ENCODE measurements at regions not wholly inside any gene's neighbourhood (a gene's known extent, or its start where the extent isn't known, plus 50 kb on each side); places are given as distances from the start of the nearest gene placed in this dataset.

DNA sequence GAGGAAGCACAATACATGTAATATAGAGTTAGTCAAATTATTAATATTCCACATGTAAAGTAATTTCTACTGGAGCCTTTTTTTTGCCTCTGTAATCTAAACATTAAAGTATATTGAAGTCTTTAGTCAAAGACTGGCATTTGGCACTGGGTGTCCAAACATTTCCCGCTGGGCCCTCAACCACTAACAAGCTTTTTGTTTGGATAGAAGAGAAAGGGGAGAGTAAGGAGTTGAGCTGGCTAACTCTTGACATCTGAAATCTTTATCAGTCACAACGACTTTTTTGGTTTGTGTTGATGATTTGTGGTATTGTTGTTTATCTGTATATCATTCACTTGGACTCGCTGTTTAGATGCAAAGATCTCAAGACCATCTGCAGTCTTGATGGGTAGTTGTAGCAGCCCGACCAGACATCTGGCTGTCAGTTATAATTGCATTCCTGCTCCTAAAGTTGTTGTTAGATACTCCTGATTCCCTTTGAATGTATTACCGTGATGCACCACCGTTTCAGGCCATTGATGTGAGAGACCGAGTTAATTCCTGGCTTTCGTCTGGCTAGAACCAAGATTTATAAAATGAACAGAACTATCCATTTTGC, 379.6 kb downstream of the MTX2 start:
- no peak for DNase-seq (ENCODE audit: low spot score)

DNA sequence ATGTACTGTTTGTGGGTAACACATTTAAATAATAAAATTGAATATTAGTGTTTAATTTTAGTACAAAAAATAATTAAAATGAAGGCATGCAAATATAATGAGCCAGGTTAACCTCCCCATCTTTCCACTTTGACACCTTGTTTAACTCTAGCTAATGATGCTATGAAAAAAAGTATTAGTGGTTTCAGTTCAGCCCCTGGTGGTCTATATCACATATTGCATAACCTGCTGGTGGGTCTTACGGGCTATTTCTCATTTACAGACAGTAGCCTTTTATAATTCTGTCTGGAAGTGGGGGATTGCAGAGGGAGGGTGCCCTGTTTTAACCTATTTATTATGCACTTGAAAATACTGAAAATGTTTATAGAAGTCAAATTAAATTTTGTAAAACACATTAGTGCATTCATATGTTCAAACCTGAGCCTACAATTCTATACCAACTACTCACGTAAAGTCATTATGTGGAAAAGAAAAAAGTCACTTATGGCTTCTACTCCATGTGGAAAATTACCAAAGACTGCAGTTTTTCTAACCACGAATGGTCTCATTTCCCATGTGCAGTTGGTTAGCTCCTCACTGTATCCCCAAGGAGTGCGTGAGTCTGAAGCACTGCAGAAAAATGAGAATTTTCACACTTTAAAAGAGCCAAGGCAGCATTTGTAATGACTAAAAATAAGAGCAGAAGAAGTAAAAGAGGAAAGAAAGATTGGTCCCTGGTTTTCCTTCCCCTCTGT, 381.0 kb downstream of the MTX2 start:
- no peak for DNase-seq (ENCODE audit: low spot score)

DNA sequence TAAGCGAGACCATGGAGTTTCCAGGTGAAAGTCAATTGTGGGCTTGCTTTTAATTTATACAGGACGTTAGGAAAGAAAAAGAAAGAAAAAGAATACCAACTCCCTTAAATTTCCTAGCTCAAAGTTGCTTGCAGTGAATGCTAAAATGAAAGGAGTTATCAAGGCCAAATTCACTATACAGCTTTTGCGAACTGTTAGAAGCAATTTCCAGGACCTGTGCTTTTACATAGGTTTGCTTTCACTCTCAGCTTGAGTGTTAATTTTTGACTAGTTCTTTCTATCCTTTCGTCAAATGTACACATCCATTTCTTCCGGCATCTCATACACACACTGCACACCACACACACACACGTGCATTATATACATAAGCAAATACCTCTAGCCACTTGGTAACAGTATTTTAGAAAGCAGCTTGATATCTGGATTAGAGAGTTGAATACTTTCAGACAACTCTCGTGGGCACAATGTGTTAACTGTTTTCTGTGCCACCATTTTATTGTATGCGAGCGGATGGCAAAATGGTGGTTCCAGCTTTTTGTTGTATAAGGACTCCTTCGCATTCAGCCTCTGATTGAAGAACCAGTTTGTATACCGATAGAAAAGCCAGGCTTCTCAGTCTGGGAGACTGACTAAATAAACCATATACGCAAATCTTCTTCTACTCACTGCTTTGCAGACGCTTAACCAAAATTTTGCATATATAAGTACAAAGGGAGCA, 381.8 kb downstream of the MTX2 start:
- DNase-seq (ENCODE audit: low spot score): no peak

DNA sequence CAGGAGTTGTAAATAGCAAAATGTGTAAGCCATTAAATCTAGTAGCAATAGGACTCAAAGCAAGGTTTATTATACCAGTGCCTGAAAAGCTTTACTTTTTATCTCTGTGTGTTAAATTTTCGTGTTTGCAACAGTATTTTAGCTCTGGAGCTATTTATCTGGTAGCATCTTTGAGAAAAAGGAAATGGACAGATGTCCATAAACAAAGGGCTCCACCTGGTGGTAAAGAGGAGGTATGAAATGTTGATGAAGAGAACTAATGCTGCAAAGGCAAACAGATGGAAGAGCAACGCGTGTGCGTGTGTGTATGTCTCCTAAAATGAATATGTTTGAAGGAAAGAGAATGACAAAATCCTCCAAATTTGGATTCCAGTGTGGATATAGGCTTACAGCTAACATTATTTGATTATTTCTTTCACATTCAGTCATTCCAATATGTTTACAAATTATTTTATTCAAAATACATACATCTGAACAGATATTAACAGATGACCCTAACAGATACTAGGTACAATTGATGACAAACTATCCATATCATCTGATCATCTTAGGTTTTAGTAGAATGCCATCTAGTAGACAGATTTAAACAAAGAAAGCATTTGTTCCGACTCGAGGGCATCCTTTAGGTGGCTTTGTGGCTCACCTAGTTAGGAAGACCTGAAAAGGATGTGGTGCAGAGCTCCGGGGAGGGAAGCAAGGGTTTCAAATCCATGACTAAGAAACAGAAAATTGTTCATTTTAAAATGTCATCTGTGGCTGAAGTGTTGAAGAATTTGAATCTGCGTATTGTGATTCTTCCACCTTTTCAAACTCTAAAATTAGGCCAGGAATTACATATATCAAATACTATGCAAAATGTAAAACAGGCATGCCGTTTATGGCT, 383.3 kb downstream of the MTX2 start:
- DNase-seq (ENCODE audit: low spot score): peak; percentile 78

DNA sequence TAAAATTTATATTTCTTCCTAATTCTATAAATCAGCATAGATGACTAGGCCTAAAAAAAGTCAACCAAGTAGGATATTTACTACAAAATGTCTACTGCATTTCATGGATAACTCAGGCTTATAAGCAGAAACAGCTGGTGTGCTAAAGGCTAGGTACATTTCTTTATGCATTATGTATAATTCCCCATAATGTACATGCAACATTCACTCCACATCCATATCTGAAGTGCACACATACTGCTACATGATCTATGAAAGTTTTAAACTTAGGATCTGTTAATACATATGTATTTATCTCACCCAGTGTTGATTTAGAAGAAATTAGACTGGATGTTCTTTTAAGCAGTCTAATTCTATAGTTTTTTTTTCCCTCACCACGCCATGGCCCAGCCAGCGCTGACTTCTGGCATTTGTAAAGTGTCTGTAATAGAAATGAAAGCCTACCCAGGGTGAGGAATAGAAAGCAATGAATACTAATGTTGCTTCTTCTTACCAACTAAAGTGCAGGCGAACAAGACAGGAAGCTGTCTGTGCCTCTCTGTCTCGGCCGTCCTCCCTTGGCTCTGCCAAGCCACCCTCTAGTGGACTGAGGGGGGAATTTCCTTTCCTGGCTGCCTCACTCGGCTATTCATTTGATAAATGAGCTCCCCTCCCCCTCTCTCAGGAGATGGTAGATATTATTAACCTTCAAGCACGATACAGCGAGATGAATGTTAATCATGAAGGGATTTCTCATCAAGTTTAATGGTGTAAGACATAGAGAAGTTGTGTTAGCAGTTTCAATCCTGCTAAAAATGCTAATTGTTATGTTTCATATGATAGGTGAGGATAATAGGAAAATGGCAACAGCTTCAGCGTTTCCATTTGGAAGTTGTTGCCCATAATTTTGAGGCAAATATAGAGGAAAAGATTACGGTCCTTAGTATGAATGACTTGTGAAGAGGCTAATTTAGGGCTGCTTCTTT, 384.5 kb downstream of the MTX2 start:
- DNase-seq (ENCODE audit: low spot score): peak; percentile 85

DNA sequence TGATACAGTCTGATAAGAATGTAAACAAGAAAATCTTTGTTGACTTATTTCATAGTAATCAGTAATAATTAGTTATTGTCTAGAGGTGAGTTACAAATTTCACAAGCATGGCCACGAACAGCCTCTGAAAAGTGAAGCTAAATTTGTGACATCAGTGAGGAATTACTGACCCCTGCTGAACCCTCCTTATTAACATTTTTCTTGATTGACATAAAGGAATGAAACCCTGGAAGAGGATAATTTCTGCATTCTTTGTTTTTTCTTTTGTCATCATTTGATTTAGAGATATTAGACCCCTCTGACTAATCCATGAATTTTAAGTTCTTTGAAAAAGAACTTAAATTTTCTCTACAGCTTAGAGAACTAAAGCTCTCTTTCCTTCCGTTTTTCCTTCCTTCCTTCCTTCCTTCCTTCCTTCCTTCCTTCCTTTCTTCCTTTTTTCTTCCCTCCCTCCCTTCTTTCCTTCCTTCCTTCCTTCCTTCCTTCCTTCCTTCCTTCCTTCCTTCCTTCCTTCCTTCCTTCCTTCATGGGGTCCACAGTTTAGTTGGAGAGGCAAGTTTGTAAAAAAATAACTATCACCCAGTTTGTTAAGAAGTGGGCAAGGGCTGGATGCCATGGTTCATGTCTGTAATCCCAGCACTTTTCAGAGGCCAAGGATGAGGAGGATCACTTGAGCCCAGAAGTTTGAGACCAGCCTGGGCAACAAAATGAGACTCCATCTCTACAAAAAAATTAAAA, 387.0 kb downstream of the MTX2 start:
- no peak for DNase-seq (ENCODE audit: low spot score)

DNA sequence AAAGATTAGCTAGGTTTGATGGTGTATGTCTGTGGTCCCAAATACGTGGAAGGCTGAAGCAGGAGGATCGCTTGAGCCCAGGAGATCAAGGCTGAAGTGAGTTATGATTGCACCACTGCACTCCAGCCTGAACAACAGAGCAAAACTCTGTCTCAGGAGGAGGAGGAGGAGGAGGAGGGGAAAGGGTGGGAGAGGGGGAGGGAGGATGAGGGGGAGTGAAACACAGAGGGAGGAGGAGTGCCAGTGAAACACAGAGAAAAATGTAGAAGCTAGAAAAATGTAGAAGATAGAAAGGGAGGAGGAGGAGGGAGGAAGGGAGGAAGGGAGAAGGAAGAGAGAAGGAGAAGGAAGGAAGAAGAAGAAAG, 387.5 kb downstream of the MTX2 start:
- no peak for DNase-seq (ENCODE audit: low spot score)

DNA sequence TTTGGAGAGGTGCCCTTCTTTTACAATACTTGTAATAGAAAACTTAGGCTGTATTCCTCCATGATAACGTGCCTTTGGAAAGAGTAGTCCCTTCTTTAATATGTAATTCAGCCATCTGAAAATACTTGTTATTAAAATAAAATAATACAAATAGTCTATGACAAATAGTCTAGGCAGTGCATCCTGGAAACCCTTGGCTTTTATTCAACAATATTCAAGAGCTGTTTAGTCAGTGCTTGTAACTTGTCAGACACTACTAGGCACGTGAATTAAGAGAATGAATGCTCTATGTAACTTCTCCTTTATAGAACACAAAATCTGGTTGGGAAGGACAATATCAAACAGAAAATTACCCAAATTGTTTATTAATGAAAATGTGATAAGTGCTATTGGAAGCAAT, 388.2 kb downstream of the MTX2 start:
- no peak for DNase-seq (ENCODE audit: low spot score)

DNA sequence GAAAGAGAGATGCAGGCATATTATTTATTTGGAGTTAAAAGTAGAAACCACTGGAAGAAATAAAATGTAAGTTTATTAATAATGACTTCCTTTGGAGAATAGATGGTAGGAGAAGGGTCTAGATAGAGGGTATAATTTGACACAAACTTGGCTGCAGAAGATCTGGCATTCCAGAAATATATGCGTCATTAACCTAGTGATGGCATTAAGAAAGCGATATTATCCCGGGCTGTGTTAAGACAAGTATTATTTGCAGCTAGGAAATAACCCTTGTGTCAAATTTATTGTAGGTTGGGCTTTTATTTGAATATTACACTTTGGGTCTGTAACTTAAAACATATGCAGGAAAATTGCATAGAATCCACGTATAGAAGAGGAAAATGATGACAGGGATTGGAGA, 389.5 kb downstream of the MTX2 start:
- DNase-seq (ENCODE audit: low spot score): no peak

DNA sequence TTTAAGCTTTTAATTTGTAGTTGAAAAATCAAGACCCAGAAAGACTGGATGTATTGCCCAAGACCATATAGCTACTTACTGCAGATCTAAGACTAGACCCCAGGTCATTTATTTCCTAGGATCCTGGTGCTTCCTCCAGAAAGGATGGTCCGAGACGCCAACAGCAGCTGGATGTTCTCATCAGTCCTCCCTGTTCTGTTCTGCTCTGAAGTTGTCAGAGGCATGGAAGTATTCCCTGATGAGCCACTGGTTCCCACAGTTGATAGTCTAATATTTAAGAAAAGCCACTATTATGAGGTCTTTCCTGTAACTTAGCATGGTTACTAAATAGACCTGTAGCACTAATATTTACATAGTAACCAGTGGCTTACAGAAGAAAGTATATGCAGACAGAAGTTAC, 393.5 kb downstream of the MTX2 start:
- no peak for DNase-seq (ENCODE audit: low spot score)

DNA sequence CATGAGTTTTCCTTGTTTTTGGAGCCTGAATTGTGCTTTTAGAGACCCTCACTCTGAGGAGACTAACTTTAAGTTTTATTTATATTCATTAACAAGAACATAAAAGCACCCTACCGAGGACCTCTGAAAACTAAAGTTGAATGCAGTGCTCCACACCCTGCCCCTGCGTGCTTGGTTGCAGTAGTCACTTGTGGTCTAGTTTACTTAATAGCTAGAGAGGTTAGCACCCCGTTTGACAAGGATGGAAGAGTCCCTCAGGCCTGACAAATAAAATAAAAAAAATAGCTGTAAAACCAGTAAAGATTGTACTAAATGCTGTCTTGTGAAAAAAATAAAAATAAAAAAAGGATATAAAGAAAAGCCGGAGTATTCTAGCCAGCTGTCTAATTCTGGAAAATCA, 395.2 kb downstream of the MTX2 start:
- peak; percentile 50 for DNase-seq (ENCODE audit: low spot score)

DNA sequence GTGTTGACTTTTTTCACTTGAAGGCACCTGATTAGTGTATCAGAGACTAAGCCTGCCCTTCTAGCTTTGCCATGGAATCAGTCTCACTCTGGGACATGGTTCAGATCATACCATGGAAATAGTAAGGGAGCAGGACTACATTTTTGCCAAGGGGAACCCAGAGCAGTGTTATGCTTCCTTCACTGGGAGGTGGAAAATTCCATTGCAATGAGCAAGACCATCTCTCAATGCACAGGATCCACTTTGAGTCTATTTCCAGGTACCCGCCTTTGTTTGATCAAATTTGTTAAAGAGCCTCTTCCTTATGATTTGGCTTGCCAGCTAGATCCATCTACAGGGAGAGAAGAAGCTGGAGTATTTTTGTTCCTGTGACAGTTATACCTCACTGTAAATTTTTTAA, 395.8 kb downstream of the MTX2 start:
- peak; percentile 70 for DNase-seq (ENCODE audit: low spot score)

DNA sequence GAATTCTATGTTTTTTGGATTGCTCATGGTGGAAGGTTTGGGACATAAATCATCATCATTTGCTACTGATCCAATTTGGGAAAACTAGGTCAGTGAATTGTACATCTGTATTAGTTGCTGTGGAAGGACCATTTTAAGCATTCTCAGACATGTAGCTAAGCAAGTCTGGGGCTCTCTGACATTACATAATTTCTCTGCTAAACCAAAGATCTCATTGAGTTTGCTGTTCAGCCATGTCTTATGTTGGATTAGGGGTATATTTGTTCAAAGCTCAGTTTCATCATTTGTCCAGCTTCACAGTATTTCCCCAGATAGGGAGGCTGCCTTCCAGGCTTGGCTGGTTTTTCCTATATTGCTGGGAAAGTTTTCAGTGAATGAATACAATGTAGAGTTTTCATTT, 399.7 kb downstream of the MTX2 start:
- DNase-seq (ENCODE audit: low spot score): no peak

DNA sequence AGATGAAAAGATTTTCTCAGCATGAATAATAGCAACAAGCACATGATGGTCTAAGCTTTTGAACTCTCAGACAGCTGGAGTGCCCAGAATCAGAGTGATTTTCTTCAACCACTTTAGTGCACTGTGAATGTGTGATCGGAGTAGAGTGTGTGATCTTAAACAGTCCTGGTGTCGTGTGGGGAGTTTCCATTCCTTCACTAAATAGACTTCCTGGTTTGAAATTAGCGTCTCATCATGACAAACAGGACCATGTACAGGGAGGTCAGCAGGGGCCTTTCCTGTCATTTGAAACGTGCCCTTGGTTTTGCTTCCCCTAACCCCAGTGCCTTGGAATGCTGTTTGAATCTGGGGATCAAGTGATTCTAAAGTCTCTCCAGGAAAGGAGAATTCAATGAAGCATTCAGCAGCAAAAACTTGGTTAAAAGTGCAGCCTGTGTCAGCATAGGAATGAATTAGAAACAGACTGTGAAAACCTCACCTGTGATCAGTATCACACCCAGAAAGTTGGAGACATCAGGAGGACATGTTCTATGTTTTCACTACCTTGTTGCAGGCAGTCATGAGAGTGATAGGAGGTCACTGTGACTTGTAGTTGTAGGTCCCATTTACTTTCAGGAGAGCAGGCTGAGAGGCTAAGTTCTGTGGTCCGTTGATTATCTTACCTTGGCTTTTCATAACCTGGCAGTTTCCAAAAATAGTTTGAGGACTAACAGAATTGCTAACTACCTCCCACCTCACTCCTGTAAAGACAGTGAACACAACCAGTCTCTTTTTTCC, 400.3 kb downstream of the MTX2 start:
- DNase-seq (ENCODE audit: low spot score): peak; percentile 39

DNA sequence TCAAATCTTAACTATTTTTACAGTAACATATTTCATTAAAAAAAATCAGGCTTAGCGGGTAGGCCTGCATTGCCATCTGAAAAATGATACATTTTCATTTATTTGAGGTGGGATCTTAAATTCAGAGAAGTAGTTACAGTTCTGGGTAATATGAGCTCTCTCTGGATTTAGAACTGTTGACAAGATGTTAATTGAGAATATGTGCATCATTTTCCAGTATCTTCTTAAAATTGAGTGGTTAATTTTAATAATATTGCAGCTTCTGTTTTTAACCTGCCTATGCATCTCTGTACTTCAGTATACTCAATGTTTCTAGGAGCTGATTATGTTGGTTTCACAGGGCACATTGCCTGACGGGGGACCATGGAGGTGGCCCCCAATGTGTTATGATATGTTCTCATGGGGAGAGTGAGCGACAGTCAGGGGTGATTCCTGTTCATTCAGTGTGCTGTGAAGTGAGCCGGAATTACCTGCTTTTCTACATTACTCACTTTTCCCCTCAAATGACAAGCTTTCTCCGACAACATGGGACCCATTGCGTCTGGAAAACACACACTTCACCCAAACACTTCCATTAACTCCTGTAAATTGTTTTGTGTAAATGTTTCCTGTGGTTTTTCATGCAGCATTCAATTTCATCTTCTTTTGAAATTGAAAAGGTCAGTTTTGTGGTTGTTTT, 406.2 kb downstream of the MTX2 start:
- DNase-seq (ENCODE audit: low spot score): no peak

DNA sequence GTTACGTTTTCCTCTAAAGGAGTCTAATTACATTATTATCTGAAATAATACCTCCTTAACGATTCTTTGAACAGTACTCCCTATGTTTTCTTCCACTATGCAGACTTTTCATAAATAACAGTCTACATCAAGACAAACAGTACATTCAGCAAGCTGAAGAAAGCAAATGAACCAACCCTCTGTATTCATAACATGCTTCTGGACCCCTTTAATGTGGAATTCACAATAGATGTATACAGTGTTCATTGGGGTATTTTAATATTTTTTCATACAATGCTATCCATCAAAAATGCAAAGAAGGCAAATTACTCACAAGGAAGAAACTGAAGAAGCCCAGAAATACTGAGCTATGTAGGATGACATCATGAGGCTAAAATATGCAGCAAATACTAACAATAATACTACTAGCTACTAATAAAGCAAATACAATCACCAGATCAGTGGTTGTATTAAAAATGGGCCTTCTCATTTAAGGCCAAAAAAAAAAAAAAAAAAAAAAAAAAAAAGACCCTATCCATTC, 408.6 kb downstream of the MTX2 start:
- DNase-seq (ENCODE audit: low spot score): no peak

DNA sequence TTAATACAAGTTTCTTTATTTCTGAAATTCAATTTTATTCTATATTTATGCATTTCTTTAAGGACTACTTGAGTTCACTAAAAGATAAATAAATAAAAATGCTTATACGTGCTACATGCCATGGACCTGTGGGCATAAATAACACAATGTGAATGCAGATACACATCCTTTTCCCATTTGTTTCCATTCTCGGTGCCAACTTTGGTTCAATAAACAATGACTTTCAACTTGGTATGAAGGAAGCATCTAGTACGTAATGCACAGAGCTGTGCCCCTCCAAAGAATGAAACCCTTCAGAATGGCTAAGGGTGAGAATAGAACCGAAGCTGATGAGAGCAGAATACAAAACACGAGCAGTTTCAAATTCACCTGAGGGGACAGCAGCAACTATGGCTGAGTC, 409.3 kb downstream of the MTX2 start:
- no peak for DNase-seq (ENCODE audit: low spot score)

DNA sequence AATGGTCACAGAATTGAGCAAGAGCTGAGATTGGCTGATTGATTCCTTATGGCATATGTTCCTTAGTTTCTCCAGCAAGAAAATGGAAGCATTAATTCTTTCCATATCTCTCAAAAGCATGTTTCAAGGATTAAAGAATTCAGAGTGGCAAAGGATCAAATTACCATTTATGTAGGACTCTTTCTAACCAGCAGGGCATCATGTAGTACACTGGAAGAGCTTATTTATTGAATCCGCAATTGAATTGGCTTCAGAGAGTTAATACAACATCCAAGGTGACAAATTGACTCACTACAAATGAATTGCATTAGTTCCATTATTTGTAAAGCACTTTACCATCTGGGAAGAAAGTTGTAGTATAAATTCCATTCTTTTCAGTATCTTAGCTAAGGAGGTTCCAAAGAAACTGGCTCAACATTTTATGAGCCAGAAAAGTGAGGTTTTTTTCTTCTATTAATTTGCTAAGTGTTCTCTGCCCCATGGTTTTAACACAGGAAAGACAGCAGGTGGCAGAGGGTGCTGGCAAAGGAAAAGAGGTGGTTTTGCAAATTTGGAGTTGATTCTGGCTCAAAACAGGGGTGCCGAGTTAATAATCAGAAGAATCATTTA, 409.9 kb downstream of the MTX2 start:
- no peak for DNase-seq (ENCODE audit: low spot score)
